ENCODE measurements at regions not wholly inside any gene's neighbourhood (a gene's known extent, or its start where the extent isn't known, plus 50 kb on each side); places are given as distances from the start of the nearest gene placed in this dataset.

- Histone ChIP-seq H3K27ac (no peak overlapping the region), H3K36me3 (no peaks in the 10 kb centered on the region), H3K4me3 (no peak overlapping the region), H3K4me1 (no peaks in the 10 kb centered on the region), H3K9me3 (no peaks in the 10 kb centered on the region), H3K27me3 (no peaks in the 10 kb centered on the region)
- DNase-seq: no peak
- intact Hi-C loops (cut with DNase I; ENCODE audit: low total_unique reads): no loop called here
- TF ChIP-seq CTCF (IDR thresholded peaks at IDR 0.05) (no peak), POLR2A (IDR thresholded peaks at IDR 0.05) (no peak)
Measured at GRCh38 chr2:53098696-53099078, 668.9 kb upstream of the CHAC2 start.

DNA sequence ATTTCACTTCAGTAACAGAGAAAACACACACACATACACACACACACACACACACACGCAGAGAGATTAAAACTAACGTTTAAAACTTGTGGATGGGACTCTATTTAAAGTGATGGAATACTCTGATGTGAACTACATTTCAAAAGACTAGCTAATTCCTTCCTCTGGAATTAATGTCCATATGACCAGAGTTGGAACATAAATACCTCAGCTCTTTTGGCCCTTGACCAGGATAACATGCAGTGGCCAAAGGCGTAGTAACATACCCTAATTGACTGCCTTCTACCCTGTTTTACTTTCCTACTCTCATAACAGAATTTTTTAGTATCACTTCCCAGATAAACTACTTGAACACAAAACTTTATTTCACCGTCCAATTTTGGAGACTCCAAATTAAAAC, 671.3 kb upstream of the CHAC2 start:
- Histone ChIP-seq H3K27ac (no peak overlapping the region), H3K36me3 (no peaks in the 10 kb centered on the region), H3K4me3 (no peak overlapping the region), H3K27me3 (no peaks in the 10 kb centered on the region), H3K4me1 (no peaks in the 10 kb centered on the region), H3K9me3 (no peaks in the 10 kb centered on the region)
- TF ChIP-seq POLR2A (IDR thresholded peaks at IDR 0.05) (no peak), CTCF (IDR thresholded peaks at IDR 0.05) (no peak)
- no peak for DNase-seq
- intact Hi-C loops (cut with DNase I; ENCODE audit: low total_unique reads): no loop called here

DNA sequence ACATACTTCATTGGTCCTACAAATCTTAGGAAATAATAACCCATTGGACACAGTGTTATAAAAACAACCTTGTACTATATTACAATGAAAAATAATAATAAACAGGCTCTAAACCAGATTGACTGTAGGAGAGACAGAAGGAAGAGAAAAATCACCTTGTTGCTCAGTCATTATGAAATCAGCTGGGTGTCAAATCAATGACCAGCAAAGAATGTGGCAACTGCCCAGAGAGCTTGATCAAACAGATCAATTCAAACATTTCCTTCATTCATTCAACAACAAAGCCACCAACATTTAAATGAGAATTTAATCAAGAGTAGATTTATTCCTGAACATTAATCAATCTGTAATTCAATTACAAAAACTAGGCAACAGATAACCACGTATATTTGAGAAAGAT, 671.9 kb upstream of the CHAC2 start:
- no peak for TF ChIP-seq CTCF (IDR thresholded peaks at IDR 0.05)
- no peak for TF ChIP-seq POLR2A (IDR thresholded peaks at IDR 0.05)
- H3K4me1 ChIP-seq: no peaks in the 10 kb centered on the region
- H3K27ac ChIP-seq: no peak overlapping the region
- H3K27me3 ChIP-seq: no peaks in the 10 kb centered on the region
- H3K4me3 ChIP-seq: no peak overlapping the region
- H3K9me3 ChIP-seq: no peaks in the 10 kb centered on the region
- no peaks in the 10 kb centered on the region for H3K36me3 ChIP-seq
- no peak for DNase-seq
- intact Hi-C loops (cut with DNase I; ENCODE audit: low total_unique reads): no loop called here

DNA sequence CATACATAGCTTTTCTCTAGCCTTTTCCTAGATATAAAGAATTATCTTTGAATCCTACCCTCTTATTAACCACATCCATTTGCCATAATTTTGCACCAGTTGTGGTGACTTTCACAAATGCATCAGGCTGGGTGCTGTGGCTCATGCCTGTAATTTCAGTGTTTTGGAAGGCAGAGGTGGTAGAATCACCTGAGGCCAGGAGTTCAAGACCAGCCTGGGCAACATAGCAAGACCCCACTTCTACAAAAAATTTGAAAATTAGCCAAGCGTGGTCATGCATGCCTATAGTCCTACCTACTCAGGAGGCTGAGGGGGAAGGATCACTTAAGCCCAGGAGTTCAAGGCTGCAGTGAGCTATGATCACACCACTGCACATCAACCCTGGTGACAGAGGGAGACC, 672.4 kb upstream of the CHAC2 start:
- no peak for TF ChIP-seq CTCF (IDR thresholded peaks at IDR 0.05)
- TF ChIP-seq POLR2A (IDR thresholded peaks at IDR 0.05): no peak
- Histone ChIP-seq H3K27ac (no peak overlapping the region), H3K27me3 (no peaks in the 10 kb centered on the region), H3K36me3 (no peaks in the 10 kb centered on the region), H3K9me3 (no peaks in the 10 kb centered on the region), H3K4me3 (no peak overlapping the region), H3K4me1 (no peaks in the 10 kb centered on the region)
- DNase-seq: no peak
- intact Hi-C loops (cut with DNase I; ENCODE audit: low total_unique reads): no loop called here

- Histone ChIP-seq H3K4me1 (no peaks in the 10 kb centered on the region), H3K9me3 (no peaks in the 10 kb centered on the region), H3K36me3 (no peaks in the 10 kb centered on the region), H3K27ac (no peak overlapping the region), H3K4me3 (no peak overlapping the region), H3K27me3 (no peaks in the 10 kb centered on the region)
- TF ChIP-seq POLR2A (IDR thresholded peaks at IDR 0.05) (no peak), CTCF (IDR thresholded peaks at IDR 0.05) (no peak)
- intact Hi-C loops (cut with DNase I; ENCODE audit: low total_unique reads): no loop called here
- no peak for DNase-seq
Measured at GRCh38 chr2:53093355-53093754, 674.2 kb upstream of the CHAC2 start.
